HL-60 (cell line): ENCODE measurements at regions not wholly inside any gene's neighbourhood (a gene's known extent, or its start where the extent isn't known, plus 50 kb on each side); places are given as distances from the start of the nearest gene placed in this dataset.
A peak's percentile ranks its signal among the peaks of the same experiment; 100 is the strongest.

Experiments used
- DNase-seq, 2 experiments: peaks; one replicate each; pipeline ENCODE4 v3.0.0-alpha.2; 2010 to 2020; ENCODE audit warnings: low read depth in 1 of 2, low spot score in 1 of 2
- H3K27ac ChIP-seq: fragments of 250-450 bp; sonication (Bioruptor Pico); replicated peaks from 2 replicates; pipeline ENCODE4 v1.5.1; 2020; ENCODE audit warnings: mild to moderate bottlenecking, moderate library complexity
- H3K27me3 ChIP-seq: fragments of 250-450 bp; sonication (Bioruptor Pico); 2 replicates; pipeline ENCODE4 v1.5.1; 2021; ENCODE audit warnings: mild to moderate bottlenecking, moderate library complexity; ENCODE audit not compliant: insufficient read depth, poor library complexity, severe bottlenecking
- H3K4me3 ChIP-seq: replicated peaks from 2 replicates; pipeline ENCODE4 v1.5.1; 2011; ENCODE audit warnings: mild to moderate bottlenecking, control low read depth, low read length; ENCODE audit not compliant: insufficient read depth
- CTCF ChIP-seq: IDR thresholded peaks from one replicate; pipeline ENCODE4 v1.5.1; 2011; ENCODE audit warnings: low read length, control low read depth, inconsistent platforms; ENCODE audit not compliant: insufficient read depth
- GABPA ChIP-seq: IDR thresholded peaks from 2 replicates; pipeline ENCODE4 v1.6.1; 2012; ENCODE audit warnings: low read depth
- POLR2AphosphoS5 ChIP-seq: IDR thresholded peaks from 2 replicates; pipeline ENCODE4 v1.6.1; 2012; ENCODE audit warnings: low read depth
- REST ChIP-seq: IDR thresholded peaks from 2 replicates; pipeline ENCODE4 v1.6.1; 2012; ENCODE audit warnings: low read depth; ENCODE audit not compliant: insufficient replicate concordance
- SPI1 ChIP-seq: IDR thresholded peaks from 2 replicates; pipeline ENCODE4 v1.6.1; 2012; ENCODE audit warnings: low read depth, mild to moderate bottlenecking, borderline replicate concordance

GRCh38 chr2:38199127-38199526, 123.2 kb upstream of the CYP1B1 start:
- no peaks in the 10 kb centered on the region for H3K27me3 ChIP-seq
- TF ChIP-seq GABPA: no peak
- TF ChIP-seq CTCF: no peak
- no peak for TF ChIP-seq POLR2AphosphoS5
- no peak for TF ChIP-seq REST
- no peak for TF ChIP-seq SPI1
- no peak for DNase-seq
- H3K27ac ChIP-seq: no peak overlapping the region
- H3K4me3 ChIP-seq: no peak overlapping the region

GRCh38 chr2:38194751-38195150, 118.8 kb upstream of the CYP1B1 start:
- H3K27me3 ChIP-seq: no peaks in the 10 kb centered on the region
- TF ChIP-seq GABPA: no peak
- TF ChIP-seq REST: no peak
- no peak for TF ChIP-seq SPI1
- no peak for TF ChIP-seq POLR2AphosphoS5
- TF ChIP-seq CTCF: no peak
- no peak overlapping the region for H3K4me3 ChIP-seq
- H3K27ac ChIP-seq: no peak overlapping the region
- no peak for DNase-seq

GRCh38 chr2:38192976-38193375, 117.0 kb upstream of the CYP1B1 start:
- H3K27me3 ChIP-seq: no peaks in the 10 kb centered on the region
- H3K27ac ChIP-seq: peak overlapping the region; percentile 15
- DNase-seq: peak in 1 of 2 experiments; percentile 78
- no peak overlapping the region for H3K4me3 ChIP-seq
- peak; percentile 74 for TF ChIP-seq POLR2AphosphoS5
- peak; percentile 90 for TF ChIP-seq SPI1
- TF ChIP-seq CTCF: no peak

GRCh38 chr2:38192046-38192445, 116.1 kb upstream of the CYP1B1 start:
- H3K27me3 ChIP-seq: no peaks in the 10 kb centered on the region
- no peak for DNase-seq
- H3K4me3 ChIP-seq: no peak overlapping the region
- H3K27ac ChIP-seq: no peak overlapping the region
- TF ChIP-seq GABPA (no peak), SPI1 (no peak), REST (no peak), POLR2AphosphoS5 (no peak), CTCF (no peak)
